ENCODE measurements at regions not wholly inside any gene's neighbourhood (a gene's known extent, or its start where the extent isn't known, plus 50 kb on each side); places are given as distances from the start of the nearest gene placed in this dataset.

DNA sequence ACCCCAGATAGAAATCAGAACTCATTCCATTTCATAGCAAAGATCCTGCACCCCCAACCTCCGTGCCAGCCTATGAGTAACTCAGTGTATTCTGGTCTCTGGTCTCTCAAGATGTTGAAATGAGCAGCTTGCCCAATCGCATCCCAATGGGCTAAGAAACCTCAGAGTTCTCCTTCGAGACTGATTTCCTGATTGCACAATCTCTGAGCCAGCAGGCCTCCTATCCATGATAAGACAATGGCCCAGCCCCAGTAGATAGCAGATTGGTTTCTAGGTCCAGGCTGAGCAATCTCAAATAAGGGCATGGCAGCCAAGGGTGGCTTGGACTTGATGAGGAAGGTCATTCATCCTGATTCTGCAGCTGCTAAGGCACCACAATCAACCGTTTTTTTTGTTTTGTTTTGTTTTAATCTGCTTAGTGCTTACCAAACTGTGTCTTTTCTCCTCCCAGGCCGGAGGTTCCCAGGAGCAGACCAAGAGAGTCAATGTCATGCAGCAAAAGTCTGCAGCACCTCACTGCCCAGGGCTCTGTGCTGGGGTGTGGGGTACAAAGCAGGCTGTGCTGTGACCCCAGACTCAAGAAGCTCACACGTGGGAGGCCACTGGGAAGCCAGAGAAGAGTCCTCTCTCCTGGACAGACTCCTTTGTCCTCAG is 125.1 kb upstream of the NXT1 start (continued):
- TF ChIP-seq, protein P1, sequence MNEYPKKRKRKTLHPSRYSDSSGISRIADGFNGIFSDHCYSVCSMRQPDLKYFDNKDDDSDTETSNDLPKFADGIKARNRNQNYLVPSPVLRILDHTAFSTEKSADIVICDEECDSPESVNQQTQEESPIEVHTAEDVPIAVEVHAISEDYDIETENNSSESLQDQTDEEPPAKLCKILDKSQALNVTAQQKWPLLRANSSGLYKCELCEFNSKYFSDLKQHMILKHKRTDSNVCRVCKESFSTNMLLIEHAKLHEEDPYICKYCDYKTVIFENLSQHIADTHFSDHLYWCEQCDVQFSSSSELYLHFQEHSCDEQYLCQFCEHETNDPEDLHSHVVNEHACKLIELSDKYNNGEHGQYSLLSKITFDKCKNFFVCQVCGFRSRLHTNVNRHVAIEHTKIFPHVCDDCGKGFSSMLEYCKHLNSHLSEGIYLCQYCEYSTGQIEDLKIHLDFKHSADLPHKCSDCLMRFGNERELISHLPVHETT (CRISPR knock-in tag; conservative IDR thresholded peaks at IDR 0.05 in 1 of 2, IDR thresholded peaks at IDR 0.05 in 1 of 2): no peak
- TF ChIP-seq U2AF1 (optimal IDR thresholded peaks at IDR 0.05; ENCODE audit: low read depth, low read length): no peak
- TF ChIP-seq MEIS2 (IDR thresholded peaks at IDR 0.05; ENCODE audit: partially characterized antibody): no peak
- TF ChIP-seq, protein P2, sequence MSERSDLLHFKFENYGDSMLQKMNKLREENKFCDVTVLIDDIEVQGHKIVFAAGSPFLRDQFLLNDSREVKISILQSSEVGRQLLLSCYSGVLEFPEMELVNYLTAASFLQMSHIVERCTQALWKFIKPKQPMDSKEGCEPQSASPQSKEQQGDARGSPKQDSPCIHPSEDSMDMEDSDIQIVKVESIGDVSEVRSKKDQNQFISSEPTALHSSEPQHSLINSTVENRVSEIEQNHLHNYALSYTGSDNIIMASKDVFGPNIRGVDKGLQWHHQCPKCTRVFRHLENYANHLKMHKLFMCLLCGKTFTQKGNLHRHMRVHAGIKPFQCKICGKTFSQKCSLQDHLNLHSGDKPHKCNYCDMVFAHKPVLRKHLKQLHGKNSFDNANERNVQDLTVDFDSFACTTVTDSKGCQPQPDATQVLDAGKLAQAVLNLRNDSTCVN (CRISPR knock-in tag; IDR thresholded peaks at IDR 0.05): no peak
- peak; percentile 53 for TF ChIP-seq SOX6 (IDR thresholded peaks at IDR 0.05)
- TF ChIP-seq, protein P3, sequence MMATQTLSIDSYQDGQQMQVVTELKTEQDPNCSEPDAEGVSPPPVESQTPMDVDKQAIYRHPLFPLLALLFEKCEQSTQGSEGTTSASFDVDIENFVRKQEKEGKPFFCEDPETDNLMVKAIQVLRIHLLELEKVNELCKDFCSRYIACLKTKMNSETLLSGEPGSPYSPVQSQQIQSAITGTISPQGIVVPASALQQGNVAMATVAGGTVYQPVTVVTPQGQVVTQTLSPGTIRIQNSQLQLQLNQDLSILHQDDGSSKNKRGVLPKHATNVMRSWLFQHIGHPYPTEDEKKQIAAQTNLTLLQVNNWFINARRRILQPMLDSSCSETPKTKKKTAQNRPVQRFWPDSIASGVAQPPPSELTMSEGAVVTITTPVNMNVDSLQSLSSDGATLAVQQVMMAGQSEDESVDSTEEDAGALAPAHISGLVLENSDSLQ (IDR thresholded peaks at IDR 0.05): no peak
- no peak for TF ChIP-seq ZNF77 (CRISPR knock-in tag; IDR thresholded peaks at IDR 0.05)
- TF ChIP-seq HNRNPLL (IDR thresholded peaks at IDR 0.05; ENCODE audit: low read depth, low read length, poor library complexity, severe bottlenecking): no peak
- TF ChIP-seq, protein P4, sequence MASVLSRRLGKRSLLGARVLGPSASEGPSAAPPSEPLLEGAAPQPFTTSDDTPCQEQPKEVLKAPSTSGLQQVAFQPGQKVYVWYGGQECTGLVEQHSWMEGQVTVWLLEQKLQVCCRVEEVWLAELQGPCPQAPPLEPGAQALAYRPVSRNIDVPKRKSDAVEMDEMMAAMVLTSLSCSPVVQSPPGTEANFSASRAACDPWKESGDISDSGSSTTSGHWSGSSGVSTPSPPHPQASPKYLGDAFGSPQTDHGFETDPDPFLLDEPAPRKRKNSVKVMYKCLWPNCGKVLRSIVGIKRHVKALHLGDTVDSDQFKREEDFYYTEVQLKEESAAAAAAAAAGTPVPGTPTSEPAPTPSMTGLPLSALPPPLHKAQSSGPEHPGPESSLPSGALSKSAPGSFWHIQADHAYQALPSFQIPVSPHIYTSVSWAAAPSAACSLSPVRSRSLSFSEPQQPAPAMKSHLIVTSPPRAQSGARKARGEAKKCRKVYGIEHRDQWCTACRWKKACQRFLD (CRISPR knock-in tag; IDR thresholded peaks at IDR 0.05): no peak
- TF ChIP-seq ZNF644 (tag; IDR thresholded peaks at IDR 0.05; ENCODE audit: low read depth): no peak
- TF ChIP-seq, protein P5, sequence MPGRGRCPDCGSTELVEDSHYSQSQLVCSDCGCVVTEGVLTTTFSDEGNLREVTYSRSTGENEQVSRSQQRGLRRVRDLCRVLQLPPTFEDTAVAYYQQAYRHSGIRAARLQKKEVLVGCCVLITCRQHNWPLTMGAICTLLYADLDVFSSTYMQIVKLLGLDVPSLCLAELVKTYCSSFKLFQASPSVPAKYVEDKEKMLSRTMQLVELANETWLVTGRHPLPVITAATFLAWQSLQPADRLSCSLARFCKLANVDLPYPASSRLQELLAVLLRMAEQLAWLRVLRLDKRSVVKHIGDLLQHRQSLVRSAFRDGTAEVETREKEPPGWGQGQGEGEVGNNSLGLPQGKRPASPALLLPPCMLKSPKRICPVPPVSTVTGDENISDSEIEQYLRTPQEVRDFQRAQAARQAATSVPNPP (IDR thresholded peaks at IDR 0.05; ENCODE audit: borderline replicate concordance, insufficient read depth, insufficient read length): no peak
- TF ChIP-seq MCM5 (IDR thresholded peaks at IDR 0.05; ENCODE audit: low read depth): no peak
- TF ChIP-seq, protein P6, sequence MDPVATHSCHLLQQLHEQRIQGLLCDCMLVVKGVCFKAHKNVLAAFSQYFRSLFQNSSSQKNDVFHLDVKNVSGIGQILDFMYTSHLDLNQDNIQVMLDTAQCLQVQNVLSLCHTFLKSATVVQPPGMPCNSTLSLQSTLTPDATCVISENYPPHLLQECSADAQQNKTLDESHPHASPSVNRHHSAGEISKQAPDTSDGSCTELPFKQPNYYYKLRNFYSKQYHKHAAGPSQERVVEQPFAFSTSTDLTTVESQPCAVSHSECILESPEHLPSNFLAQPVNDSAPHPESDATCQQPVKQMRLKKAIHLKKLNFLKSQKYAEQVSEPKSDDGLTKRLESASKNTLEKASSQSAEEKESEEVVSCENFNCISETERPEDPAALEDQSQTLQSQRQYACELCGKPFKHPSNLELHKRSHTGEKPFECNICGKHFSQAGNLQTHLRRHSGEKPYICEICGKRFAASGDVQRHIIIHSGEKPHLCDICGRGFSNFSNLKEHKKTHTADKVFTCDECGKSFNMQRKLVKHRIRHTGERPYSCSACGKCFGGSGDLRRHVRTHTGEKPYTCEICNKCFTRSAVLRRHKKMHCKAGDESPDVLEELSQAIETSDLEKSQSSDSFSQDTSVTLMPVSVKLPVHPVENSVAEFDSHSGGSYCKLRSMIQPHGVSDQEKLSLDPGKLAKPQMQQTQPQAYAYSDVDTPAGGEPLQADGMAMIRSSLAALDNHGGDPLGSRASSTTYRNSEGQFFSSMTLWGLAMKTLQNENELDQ (CRISPR knock-in tag; IDR thresholded peaks at IDR 0.05; ENCODE audit: borderline replicate concordance): no peak
- no peak for TF ChIP-seq ATF7 (IDR thresholded peaks at IDR 0.05)
- no peak for TF ChIP-seq MTA2 (IDR thresholded peaks at IDR 0.05; ENCODE audit: low read depth)
